ENCODE measurements at regions not wholly inside any gene's neighbourhood (a gene's known extent, or its start where the extent isn't known, plus 50 kb on each side); places are given as distances from the start of the nearest gene placed in this dataset.
"Not testable (repeated sequence)": the region's sequence is repeated elsewhere in the genome, so short reads cannot be mapped to it uniquely, and the experiment has no call there.

- DNase-seq (ENCODE audit: low read depth in 2 of 2), result no peak
Measured at GRCh38 chr4:62461961-62462360, 1261.8 kb downstream of the ADGRL3 start.

GRCh38 chr4:62460329-62460728, 1260.2 kb downstream of the ADGRL3 start:
- no peak for DNase-seq (ENCODE audit: low read depth in 2 of 2)

DNA sequence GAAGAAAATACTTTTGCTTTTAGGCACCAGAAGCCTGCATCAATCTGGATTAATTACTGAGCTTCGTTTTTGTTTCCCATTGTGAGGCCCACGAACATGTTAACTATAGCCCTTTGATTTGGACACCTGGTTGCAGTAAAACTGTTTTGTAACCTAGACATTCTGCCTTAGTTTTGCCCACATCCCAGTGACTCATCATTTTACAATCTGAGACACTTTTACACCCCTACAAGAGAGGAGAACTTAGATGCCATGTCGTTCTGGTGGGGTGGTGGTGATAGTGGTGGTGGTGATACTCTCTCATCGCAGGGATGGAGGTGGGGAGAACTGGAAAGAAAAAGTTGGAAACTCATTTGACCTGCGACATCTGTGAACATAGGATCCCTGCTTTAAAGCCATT, 1257.2 kb downstream of the ADGRL3 start:
- no peak for DNase-seq (ENCODE audit: low read depth in 2 of 2)

DNA sequence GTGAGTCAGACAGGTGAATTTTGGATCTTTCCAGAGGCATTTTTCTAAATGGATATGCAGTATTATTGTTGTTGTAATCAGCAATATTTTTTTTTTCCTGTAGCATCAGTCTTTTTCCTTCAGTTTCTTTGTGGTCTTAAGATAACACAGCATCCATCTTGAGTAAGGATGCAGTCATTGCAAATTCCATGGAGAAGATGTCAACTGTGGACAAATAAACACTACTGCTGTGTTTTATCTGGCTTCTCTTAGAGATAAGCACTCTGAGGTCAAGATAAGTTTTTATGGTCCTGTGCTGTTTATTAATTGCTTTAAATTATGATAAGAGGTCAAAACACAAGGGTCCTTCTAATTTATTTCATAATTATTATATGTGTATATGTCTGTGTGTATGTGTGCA, 1255.7 kb downstream of the ADGRL3 start:
- no peak for DNase-seq (ENCODE audit: low read depth in 2 of 2)

DNA sequence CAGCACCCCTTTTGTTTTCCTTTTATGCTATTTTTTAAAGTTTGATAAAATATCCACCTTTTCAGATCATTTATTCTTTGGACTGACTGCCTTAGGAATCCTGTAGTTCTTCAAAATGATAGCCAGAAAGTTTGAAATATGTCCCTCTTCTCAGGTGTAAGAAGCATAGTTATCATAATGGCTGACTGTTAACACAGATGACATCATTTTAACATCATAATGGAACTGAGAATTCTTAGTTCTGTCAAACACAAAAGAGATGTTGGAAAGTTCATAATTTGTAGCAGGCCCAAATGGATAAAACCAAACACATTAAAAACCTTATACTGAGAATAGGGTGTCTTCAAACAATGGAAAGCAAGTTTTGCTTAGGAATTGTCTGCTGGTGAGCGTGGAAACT, 1254.4 kb downstream of the ADGRL3 start:
- DNase-seq (ENCODE audit: low read depth in 2 of 2), result no peak

GRCh38 chr4:62450740-62451139, 1250.6 kb downstream of the ADGRL3 start:
- DNase-seq (ENCODE audit: low read depth in 2 of 2), result no peak

GRCh38 chr4:62449538-62449937, 1249.4 kb downstream of the ADGRL3 start:
- no peak for DNase-seq (ENCODE audit: low read depth in 2 of 2)

DNA sequence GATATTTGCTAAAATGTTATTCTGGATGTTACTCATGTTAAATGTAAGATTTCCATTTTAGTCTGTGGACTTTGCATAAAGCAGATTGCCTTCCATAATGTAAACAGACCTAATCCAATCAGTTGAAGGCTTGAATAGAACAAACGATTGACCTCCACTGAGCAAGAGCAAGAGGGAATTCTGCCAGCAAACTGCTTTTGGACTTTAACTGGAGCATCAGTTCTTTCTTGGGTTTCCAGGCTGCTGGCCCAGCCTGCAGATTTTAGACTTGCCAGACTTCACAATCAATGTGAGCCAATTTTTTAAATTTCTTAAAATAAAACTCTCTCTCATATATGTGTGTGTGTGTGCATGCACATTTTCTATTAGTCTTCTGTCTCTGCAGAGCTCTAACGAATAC, 1248.8 kb downstream of the ADGRL3 start:
- no peak for DNase-seq (ENCODE audit: low read depth in 2 of 2)

DNA sequence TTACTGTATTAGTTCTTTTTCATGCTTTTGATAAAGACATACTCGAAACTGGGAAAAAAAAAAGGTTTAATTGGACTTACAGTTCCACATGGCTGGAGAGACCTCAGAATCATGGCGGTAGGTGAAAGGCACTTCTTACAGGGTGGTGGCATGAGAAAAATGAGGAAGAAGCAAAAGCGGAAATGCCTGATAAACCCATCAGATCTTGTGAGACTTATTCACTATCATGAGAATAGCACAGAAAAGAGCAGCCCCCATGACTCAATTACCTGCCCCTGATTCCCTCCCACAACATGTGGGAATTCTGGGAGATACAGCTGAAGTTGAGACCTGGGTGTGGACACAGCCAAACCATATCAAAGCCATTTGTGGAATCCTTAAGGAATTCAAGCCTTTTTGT, 1238.9 kb downstream of the ADGRL3 start:
- no peak for DNase-seq (ENCODE audit: low read depth in 2 of 2)

DNA sequence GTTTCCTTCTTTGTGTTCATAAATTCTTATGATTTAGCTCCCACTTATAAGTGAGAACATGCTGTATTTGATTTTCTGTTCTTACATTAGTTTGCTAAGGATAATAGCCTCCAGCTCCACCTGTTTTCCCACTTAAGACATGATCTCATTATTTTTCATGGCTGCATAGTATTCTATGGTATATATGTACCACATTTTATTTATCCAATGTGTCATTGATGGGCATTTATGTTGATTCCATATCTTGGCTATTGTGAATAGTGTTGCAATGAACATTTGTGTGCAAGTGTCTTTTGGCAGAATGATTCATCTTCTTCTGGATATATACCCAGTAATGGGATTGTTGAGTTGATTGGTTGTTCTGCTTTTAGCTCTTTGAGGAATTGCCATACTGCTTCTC, 1234.8 kb downstream of the ADGRL3 start:
- no peak for DNase-seq (ENCODE audit: low read depth in 2 of 2)

- not testable (repeated sequence) for DNase-seq (ENCODE audit: low read depth in 2 of 2)
Measured at GRCh38 chr4:62431513-62432231, 1231.5 kb downstream of the ADGRL3 start.

- no peak for DNase-seq (ENCODE audit: low read depth in 2 of 2)
Measured at GRCh38 chr4:62429297-62429696, 1229.2 kb downstream of the ADGRL3 start.

DNA sequence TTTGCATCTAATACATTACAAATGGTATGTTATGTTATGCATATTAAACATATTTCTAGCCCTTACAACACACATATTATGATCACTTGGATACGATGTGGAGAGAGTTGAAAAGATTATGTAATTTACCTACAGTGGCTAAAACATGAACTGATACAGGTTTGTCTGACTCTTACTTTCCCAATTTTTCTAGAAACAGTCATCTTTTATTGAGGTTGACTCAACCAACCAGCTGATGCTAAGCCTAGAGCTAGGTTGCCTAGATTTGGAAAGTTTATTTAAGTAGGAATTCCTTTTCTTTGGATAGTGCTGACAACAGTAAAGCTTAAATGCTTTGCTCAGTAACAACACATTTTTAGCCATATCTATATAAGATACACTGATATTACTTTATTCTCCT, 1215.1 kb downstream of the ADGRL3 start:
- no peak for DNase-seq (ENCODE audit: low read depth in 2 of 2)

- DNase-seq (ENCODE audit: low read depth in 2 of 2), result no peak
Measured at GRCh38 chr4:62414563-62414962, 1214.4 kb downstream of the ADGRL3 start.

- DNase-seq (ENCODE audit: low read depth in 2 of 2), result no peak
Measured at GRCh38 chr4:62410371-62411003, 1210.4 kb downstream of the ADGRL3 start.

DNA sequence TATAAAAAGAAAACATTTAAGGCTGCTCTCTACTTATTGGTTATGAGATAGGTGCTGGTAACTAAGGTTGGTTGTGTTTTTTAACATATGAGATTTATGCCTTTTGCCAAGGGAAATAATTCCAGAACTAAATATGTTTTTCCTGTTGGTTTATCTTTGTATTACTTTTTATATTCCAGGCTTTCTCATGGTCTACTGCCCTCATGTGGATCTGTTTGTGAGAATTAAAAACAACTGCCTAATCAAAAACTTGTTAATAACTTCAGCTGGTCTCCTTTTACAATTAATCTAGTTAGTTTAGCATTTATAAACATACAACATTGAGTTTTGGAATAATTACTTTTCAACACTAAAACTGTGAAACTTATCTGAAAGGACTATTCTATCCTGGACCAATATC, 1208.3 kb downstream of the ADGRL3 start:
- no peak for DNase-seq (ENCODE audit: low read depth in 2 of 2)

- no peak for DNase-seq (ENCODE audit: low read depth in 2 of 2)
Measured at GRCh38 chr4:62407534-62407933, 1207.4 kb downstream of the ADGRL3 start.

DNA sequence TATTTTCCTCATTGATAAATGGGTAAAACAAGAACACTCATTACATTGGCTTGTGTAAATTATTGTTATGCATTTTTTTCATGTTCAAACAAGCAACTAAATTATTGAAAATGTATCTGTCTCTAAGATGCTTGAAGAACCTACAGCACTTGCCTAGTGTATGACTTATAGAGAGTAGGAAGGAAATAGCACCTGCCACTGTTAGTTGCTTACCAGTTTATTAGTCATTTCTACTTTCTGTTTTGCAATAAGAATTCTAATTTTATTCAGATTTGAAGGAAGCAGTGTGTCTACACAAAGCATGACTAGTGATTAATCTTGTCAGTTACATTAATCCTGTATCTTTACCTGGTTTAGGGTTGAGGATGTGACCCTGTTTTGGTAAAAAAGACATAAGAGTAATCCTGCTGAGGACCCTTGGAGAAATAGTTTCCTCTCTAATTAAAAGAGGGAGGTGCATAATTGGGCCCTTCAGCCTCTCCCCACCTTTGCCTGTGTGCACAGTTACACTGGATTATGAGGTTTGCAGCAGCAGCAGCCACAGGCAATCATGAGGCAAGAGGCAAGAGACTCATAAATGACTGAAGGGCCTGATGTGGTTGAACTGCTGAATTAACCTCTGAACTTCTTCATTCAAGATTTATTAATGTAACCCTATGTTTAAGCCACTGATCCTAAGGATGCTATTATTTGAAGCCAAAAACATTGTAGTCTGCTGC, 1202.1 kb downstream of the ADGRL3 start:
- no peak for DNase-seq (ENCODE audit: low read depth in 2 of 2)

DNA sequence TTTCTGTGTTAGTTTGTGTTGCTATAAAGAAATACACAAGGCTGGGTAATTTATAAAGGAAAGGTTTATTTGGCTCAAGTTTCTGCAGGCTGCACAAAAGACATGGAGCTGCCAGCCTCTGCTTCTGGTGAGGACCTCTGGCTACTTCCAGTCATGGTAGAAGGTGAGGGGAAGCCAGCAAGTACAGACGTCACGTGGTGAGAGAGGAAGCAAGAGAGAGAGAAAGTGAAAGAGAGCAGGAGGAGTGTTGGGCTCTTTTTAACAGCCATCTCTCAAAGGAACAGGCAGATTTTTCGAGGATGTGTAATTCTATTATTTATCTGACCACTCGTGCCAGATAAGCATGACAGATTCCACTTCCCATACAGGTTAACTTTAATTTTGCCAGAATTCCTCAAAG, 1199.1 kb downstream of the ADGRL3 start:
- no peak for DNase-seq (ENCODE audit: low read depth in 2 of 2)

- no peak for DNase-seq (ENCODE audit: low read depth in 2 of 2)
Measured at GRCh38 chr4:62398318-62398717, 1198.2 kb downstream of the ADGRL3 start.

- no peak for DNase-seq (ENCODE audit: low read depth in 2 of 2)
Measured at GRCh38 chr4:62394766-62395165, 1194.6 kb downstream of the ADGRL3 start.

- no peak for DNase-seq (ENCODE audit: low read depth in 2 of 2)
Measured at GRCh38 chr4:62387808-62388207, 1187.7 kb downstream of the ADGRL3 start.

- no peak for DNase-seq (ENCODE audit: low read depth in 2 of 2)
Measured at GRCh38 chr4:62377700-62378099, 1177.6 kb downstream of the ADGRL3 start.
